Hematopoietic multipotent progenitor cell treated with erythropoietin and hydrocortisone succinate and interleukin-3 and kit ligand, for 4 days (in vitro differentiated cells): ENCODE measurements at regions not wholly inside any gene's neighbourhood (a gene's known extent, or its start where the extent isn't known, plus 50 kb on each side); places are given as distances from the start of the nearest gene placed in this dataset.
"Not testable (repeated sequence)": the region's sequence is repeated elsewhere in the genome, so short reads cannot be mapped to it uniquely, and the experiment has no call there.

Experiments used
- DNase-seq: peaks from one replicate; pipeline ENCODE4 v3.0.0-alpha.2; 2015

GRCh38 chr4:9704551-9705332 is 76.7 kb upstream of the DRD5 start:
- DNase-seq: peak; percentile 36

GRCh38 chr4:9707281-9707680 is 74.2 kb upstream of the DRD5 start:
- peak; percentile 37 for DNase-seq

DNA sequence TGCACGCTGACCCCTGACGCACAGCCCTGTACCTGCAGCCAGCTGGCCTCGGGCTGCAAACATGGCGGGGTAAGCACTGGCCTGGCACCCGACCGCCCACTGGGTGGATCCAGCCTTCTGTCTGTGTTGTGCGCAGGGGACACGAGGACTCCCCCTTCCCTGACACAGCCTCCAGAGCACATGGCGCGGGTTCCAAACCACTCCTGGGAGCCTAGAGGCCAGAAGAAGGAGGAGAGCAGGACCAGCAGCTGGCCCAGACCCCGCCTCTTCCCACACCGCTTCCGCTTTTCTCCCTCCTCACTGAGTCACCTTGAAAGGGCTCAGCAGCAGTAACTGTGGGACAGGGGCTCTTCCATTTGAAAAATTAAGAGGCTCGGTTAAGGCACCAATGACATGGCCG is 73.5 kb upstream of the DRD5 start:
- not testable (repeated sequence) for DNase-seq

GRCh38 chr4:9709724-9710123 is 71.7 kb upstream of the DRD5 start:
- DNase-seq: no peak

- not testable (repeated sequence) for DNase-seq
These were observed 66.2 kb upstream of the DRD5 start for GRCh38 chr4:9715271-9715670.

DNA sequence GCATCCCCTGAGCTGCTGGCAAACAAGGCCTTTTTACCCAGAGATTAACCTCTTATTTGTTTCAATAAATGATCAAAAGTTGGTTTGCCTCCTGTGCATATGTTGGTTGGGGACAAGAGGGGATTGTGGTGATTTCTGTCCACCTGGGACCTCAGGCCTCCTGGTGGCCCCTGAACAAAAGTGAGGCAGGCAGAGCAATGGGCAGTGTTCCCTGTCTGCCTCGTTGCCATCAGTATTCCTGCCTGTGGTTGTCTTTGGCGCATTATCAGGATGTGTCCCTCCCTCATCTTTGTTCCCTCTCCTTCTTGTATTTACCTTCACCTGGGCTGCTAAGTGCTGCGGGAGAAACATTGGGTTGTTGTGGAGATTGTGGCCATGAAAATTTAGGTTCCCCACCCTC is 65.3 kb upstream of the DRD5 start:
- DNase-seq: no peak

- not testable (repeated sequence) for DNase-seq
These were observed 63.0 kb upstream of the DRD5 start for GRCh38 chr4:9718246-9718939.

DNA sequence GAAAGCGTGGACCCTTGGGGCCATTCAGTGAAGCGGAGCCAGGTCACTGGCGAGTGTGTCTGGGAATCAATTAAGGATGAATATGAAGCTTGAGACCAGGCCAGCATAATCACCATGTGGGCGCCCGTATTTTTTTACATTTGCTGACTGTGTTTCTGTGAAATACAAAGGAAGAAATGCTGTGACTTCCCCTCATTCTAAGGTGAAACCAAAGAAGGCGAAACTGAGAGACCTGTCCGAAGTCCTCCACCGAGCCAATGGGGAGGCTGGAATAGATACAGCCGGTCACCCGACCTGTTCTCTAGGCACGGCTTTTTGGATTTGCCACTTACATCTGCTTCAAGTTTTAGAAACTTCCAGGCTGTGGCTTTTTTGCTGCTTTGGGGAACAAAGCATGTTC is 59.3 kb upstream of the DRD5 start:
- not testable (repeated sequence) for DNase-seq
